K562 (cell line): ENCODE measurements at regions not wholly inside any gene's neighbourhood (a gene's known extent, or its start where the extent isn't known, plus 50 kb on each side); places are given as distances from the start of the nearest gene placed in this dataset.

Source experiments
- ATAC-seq: fragments of 200-7000 bp; cut with Tn5 transposase; 3 replicates; pipeline ENCODE4 v1.9.1; 2020; ENCODE audit warnings: moderate library complexity
- BruUV-seq: library from RNA; stranded (reverse); fragments of 400-500 nt; replicated peaks from 2 replicates; lab custom pipeline; 2021; lab: Mats Ljungman, UMichigan
- CTCF ChIA-PET: fragments of 300-600 bp; formaldehyde crosslinking; extraction: SDS; loops from one replicate; lab custom pipeline; 2021; ENCODE audit warnings: low intra/inter-chr PET ratio; lab: Yijun Ruan, JAX
- POLR2A ChIA-PET: fragments of 300-600, 350-650 bp; sonication (Branson Sonifier 250); formaldehyde crosslinking; extraction: SDS; loops from one replicate; lab custom pipeline; 2021; ENCODE audit warnings: antibody characterized with exemption, inconsistent platforms; lab: Yijun Ruan, JAX
- DNase-seq, 4 experiments: peaks; one replicate each; pipeline versions ENCODE4 v3.0.0 to v3.0.0-alpha.2; 2011 to 2018; ENCODE audit warnings: low spot score in 3 of 4, mixed read lengths in 3 of 4; ENCODE audit errors: extremely low read depth in 1 of 4
- FAIRE-seq: peaks from 2 replicates; lab custom pipeline; 2011; peaks lifted over from hg19 to GRCh38; lab: Jason Lieb, UNC
- H2AFZ ChIP-seq: 2 replicates; pipeline ENCODE4 v1.6.0; 2011; ENCODE audit warnings: low read depth, low read length, control low read depth, inconsistent platforms
- H3K27ac ChIP-seq: fragments of 200-600 bp; 3 replicates; pipeline ENCODE4 v1.8.0; 2011; ENCODE audit warnings: low read depth, mild to moderate bottlenecking, control low read depth, inconsistent platforms, low read length, moderate library complexity, mixed read lengths; ENCODE audit errors: extremely low read depth
- H3K27me3 ChIP-seq, 2 experiments: fragments of 300-600 bp in 1 of 2; 2 replicates in 1 of 2; 3 replicates in 1 of 2; pipeline versions ENCODE4 v1.6.0 to v1.8.0; 2011; ENCODE audit warnings: inconsistent platforms in 2 of 2, low read length in 2 of 2, mild to moderate bottlenecking in 1 of 2, mixed read lengths in 1 of 2, moderate library complexity in 1 of 2; ENCODE audit not compliant: control insufficient read depth in 2 of 2, insufficient read depth in 2 of 2
- H3K36me3 ChIP-seq: fragments of 300-600 bp; 3 replicates; pipeline ENCODE4 v1.8.0; 2011; ENCODE audit warnings: mild to moderate bottlenecking, low read length, inconsistent platforms; ENCODE audit not compliant: control insufficient read depth, insufficient read depth
- H3K4me1 ChIP-seq, 2 experiments: fragments of 200-600 bp in 1 of 2; replicated peaks in 1 of 2; 2 replicates in 1 of 2; 3 replicates in 1 of 2; pipeline versions ENCODE4 v1.5.1 to v1.8.0; 2011; ENCODE audit warnings: inconsistent platforms in 2 of 2, low read length in 2 of 2, mild to moderate bottlenecking in 1 of 2, mixed read lengths in 1 of 2, moderate library complexity in 1 of 2; ENCODE audit not compliant: control insufficient read depth in 2 of 2, insufficient read depth in 2 of 2
- H3K4me2 ChIP-seq: 2 replicates; pipeline ENCODE4 v1.6.1; 2011; ENCODE audit warnings: low read length, control low read depth, inconsistent platforms, mixed read lengths; ENCODE audit not compliant: insufficient read depth
- H3K4me3 ChIP-seq: fragments of 200-600 bp; sonication (generic), shearing (Covaris generic); 2 replicates; pipeline ENCODE4 v1.5.1; 2016; ENCODE audit warnings: control low read depth, inconsistent platforms
- H3K79me2 ChIP-seq: fragments of 200-600 bp; 3 replicates; pipeline ENCODE4 v1.8.0; 2011; ENCODE audit warnings: low read length, inconsistent platforms; ENCODE audit not compliant: control insufficient read depth, insufficient read depth
- H3K9ac ChIP-seq, 2 experiments: 2 replicates each; pipeline versions ENCODE4 v1.6.0 to v1.6.1; 2011; ENCODE audit warnings: low read depth in 2 of 2, low read length in 2 of 2, control low read depth in 1 of 2, inconsistent platforms in 1 of 2, mild to moderate bottlenecking in 1 of 2, mixed read lengths in 1 of 2; ENCODE audit not compliant: insufficient read depth in 1 of 2
- H3K9me1 ChIP-seq: one replicate; pipeline ENCODE4 v1.6.0; 2011; ENCODE audit warnings: inconsistent platforms, mild to moderate bottlenecking, low read length, moderate library complexity; ENCODE audit not compliant: control insufficient read depth, insufficient read depth
- H3K9me3 ChIP-seq: replicated peaks from 2 replicates; pipeline ENCODE4 v1.5.1; 2011; ENCODE audit warnings: low read depth, low read length, inconsistent platforms; ENCODE audit not compliant: control insufficient read depth, insufficient read depth
- H4K20me1 ChIP-seq: replicated peaks from 2 replicates; pipeline ENCODE4 v1.6.1; 2011; ENCODE audit warnings: low read length, inconsistent platforms, mixed read lengths; ENCODE audit not compliant: control insufficient read depth, insufficient read depth
- CREB1 ChIP-seq, 2 experiments: sonication (generic) in 1 of 2; formaldehyde crosslinking in 1 of 2; IDR thresholded peaks; 2 replicates each; pipeline versions ENCODE4 v1.6.1 to v1.8.0; 2012 to 2022; ENCODE audit warnings: inconsistent platforms in 1 of 2, mild to moderate bottlenecking in 1 of 2, missing genetic modification reagents in 1 of 2, moderate library complexity in 1 of 2
- CREBBP ChIP-seq: IDR thresholded peaks from one replicate; pipeline ENCODE4 v1.6.1; 2012; ENCODE audit warnings: low read depth, mild to moderate bottlenecking, control low read depth, inconsistent platforms, low read length
- DACH1 ChIP-seq: fragments of 450-650 bp; IDR thresholded peaks from 2 replicates; pipeline ENCODE4 v1.6.1; 2018; ENCODE audit not compliant: partially characterized antibody
- FOXA1 ChIP-seq: fragments of 450-650 bp; IDR thresholded peaks from 2 replicates; pipeline ENCODE4 v1.6.1; 2016; ENCODE audit warnings: mild to moderate bottlenecking, borderline replicate concordance
- FOXK1 ChIP-seq: sonication (generic); formaldehyde crosslinking; IDR thresholded peaks from 2 replicates; pipeline ENCODE4 v1.8.0; 2022; ENCODE audit warnings: missing genetic modification reagents, mild to moderate bottlenecking, borderline replicate concordance
- FOXM1 ChIP-seq, 2 experiments: fragments of 450-650 bp in 1 of 2; sonication (generic) in 1 of 2; formaldehyde crosslinking in 1 of 2; IDR thresholded peaks; 2 replicates each; pipeline versions ENCODE4 v1.6.1 to v1.9.0; 2017 to 2022; ENCODE audit warnings: low read depth in 2 of 2, mild to moderate bottlenecking in 2 of 2, missing genetic modification reagents in 1 of 2, moderate library complexity in 1 of 2
- JUNB ChIP-seq: fragments of 450-650 bp; formaldehyde crosslinking; conservative IDR thresholded peaks from 2 replicates; pipeline ENCODE4 v1.4.0; 2020; ENCODE audit warnings: mild to moderate bottlenecking
- MTF1 ChIP-seq: fragments of 250-450 bp; sonication (Bioruptor Pico); IDR thresholded peaks from 2 replicates; pipeline ENCODE4 v1.9.0; 2021; ENCODE audit warnings: moderate library complexity, mild to moderate bottlenecking, inconsistent platforms, borderline replicate concordance
- NR2F6 ChIP-seq: fragments of 450-650 bp; formaldehyde crosslinking; IDR thresholded peaks from 2 replicates; pipeline ENCODE4 v1.4.0; 2020; ENCODE audit warnings: mild to moderate bottlenecking
- PTRF ChIP-seq: fragments of 450-650 bp; IDR thresholded peaks from 2 replicates; pipeline ENCODE4 v1.6.1; 2016; ENCODE audit warnings: mild to moderate bottlenecking, missing genetic modification characterization, missing compliant biosample characterization
- RBM17 ChIP-seq: fragments of 200-400 bp; formaldehyde crosslinking; IDR thresholded peaks from 2 replicates; pipeline ENCODE4 v1.6.1; 2017; ENCODE audit warnings: low read depth, mild to moderate bottlenecking, low read length, borderline replicate concordance
- USF2 ChIP-seq: sonication (generic); formaldehyde crosslinking; IDR thresholded peaks from 2 replicates; pipeline ENCODE4 v1.5.0; 2020; ENCODE audit warnings: missing genetic modification reagents
- XRCC5 ChIP-seq: fragments of 200-400 bp; formaldehyde crosslinking; IDR thresholded peaks from 2 replicates; pipeline ENCODE4 v1.6.1; 2017; ENCODE audit warnings: low read depth, mild to moderate bottlenecking, low read length
- ZBTB8A ChIP-seq: fragments of 450-650 bp; IDR thresholded peaks from 2 replicates; pipeline ENCODE4 v1.6.1; 2018; ENCODE audit warnings: mild to moderate bottlenecking, moderate library complexity; ENCODE audit not compliant: partially characterized antibody
- ZNF280B ChIP-seq: fragments of 250-450 bp; sonication (Bioruptor Pico); IDR thresholded peaks from 2 replicates; pipeline ENCODE4 v1.5.1; 2021; ENCODE audit warnings: mild to moderate bottlenecking
- ZNF316 ChIP-seq: fragments of 450-650 bp; IDR thresholded peaks from 2 replicates; pipeline ENCODE4 v1.6.1; 2016
- ZNF511 ChIP-seq: sonication (generic); formaldehyde crosslinking; IDR thresholded peaks from 2 replicates; pipeline ENCODE4 v1.8.0; 2022; ENCODE audit warnings: mild to moderate bottlenecking, missing genetic modification reagents
- WGBS: fragments of 100-300 bp; shearing (Covaris generic); methylation state at CpG from one replicate; pipeline ENCODE4 v1.1.6; 2016; ENCODE audit warnings: low coverage, mixed read lengths; ENCODE audit not compliant: insufficient coverage; ENCODE audit errors: missing lambda C conversion rate; 5-methylcytosine and 5-hydroxymethylcytosine counted together
- in situ Hi-C: fragments of 300-500 bp; cut with MboI; formaldehyde crosslinking; loops from 4 replicates; pipeline ENCODE4 v1.15.0; 2018; ENCODE audit warnings: inconsistent platforms, mixed read lengths
- intact Hi-C: fragments of 100-400 bp; cut with micrococcal nuclease; formaldehyde crosslinking; loops from 2 replicates; pipeline ENCODE4 v1.14.2; 2022

GRCh38 chr10:94235461-94235860, 127.3 kb downstream of the NOC3L start:
- no peaks in the 10 kb centered on the region for H3K9me1 ChIP-seq
- TF ChIP-seq MTF1 (CRISPR knock-in tag) (no peak), FOXM1 (IDR thresholded peaks at IDR 0.05; ENCODE audit: low read depth) (no peak), FOXM1 (CRISPR knock-in tag; IDR thresholded peaks at IDR 0.05; ENCODE audit: low read depth) (no peak), RBM17 (no peak), FOXA1 (no peak), USF2 (CRISPR knock-in tag) (no peak), ZBTB8A (no peak), CREBBP (no peak), NR2F6 (CRISPR knock-in tag) (no peak), ZNF280B (CRISPR knock-in tag) (no peak), CREB1 (IDR thresholded peaks at IDR 0.05) (no peak), CREB1 (CRISPR knock-in tag; IDR thresholded peaks at IDR 0.05) (no peak), JUNB (CRISPR knock-in tag) (no peak), FOXK1 (no peak), DACH1 (no peak), ZNF511 (no peak), ZNF316 (no peak), XRCC5 (no peak), PTRF (tag) (no peak)
- H3K9ac ChIP-seq: no peak overlapping the region
- no TSS peak for BruUV-seq
- H3K4me2 ChIP-seq: no peak overlapping the region
- no peaks in the 10 kb centered on the region for H4K20me1 ChIP-seq
- WGBS: 0% methylated on average over 1 of the region's 1 CpG
- H3K4me1 ChIP-seq: no peaks in the 10 kb centered on the region; a peak in 2 of 5 replicates
- no peak for FAIRE-seq
- POLR2A ChIA-PET: no interaction called here
- no peak for ATAC-seq
- H3K9me3 ChIP-seq: no peaks in the 10 kb centered on the region
- H3K36me3 ChIP-seq: no peaks in the 10 kb centered on the region
- H3K27ac ChIP-seq: no peak overlapping the region
- H2AFZ ChIP-seq: no peak overlapping the region
- intact Hi-C loops: no loop called here
- no peak overlapping the region for H3K4me3 ChIP-seq
- no peak for DNase-seq
- in situ Hi-C loops: no loop called here
- H3K79me2 ChIP-seq: no peaks in the 10 kb centered on the region
- peaks cover 0 to 4% of the 10 kb centered on the region in 2 experiments; a peak in 3 of 5 replicates for H3K27me3 ChIP-seq
- CTCF ChIA-PET: no interaction called here
